PC-3 (cell line): ENCODE measurements at regions not wholly inside any gene's neighbourhood (a gene's known extent, or its start where the extent isn't known, plus 50 kb on each side); places are given as distances from the start of the nearest gene placed in this dataset.

Experiments used
- ATAC-seq: fragments of 200-7000 bp; cut with Tn5 transposase; 2 replicates; pipeline ENCODE4 v1.9.1; 2020; ENCODE audit warnings: mild to moderate bottlenecking, moderate library complexity
- BruUV-seq: library from RNA; stranded (reverse); fragments of 400-500 nt; replicated peaks from 2 replicates; lab custom pipeline; 2021; lab: Mats Ljungman, UMichigan
- CTCF ChIA-PET: fragments of 300-600 bp; sonication (Branson Sonifier 250); formaldehyde crosslinking; loops from one replicate; lab custom pipeline; 2022; ENCODE audit warnings: antibody characterized with exemption; lab: Charles Lee
- POLR2A ChIA-PET: fragments of 300-600 bp; sonication (Branson Sonifier 250); formaldehyde crosslinking; loops from one replicate; lab custom pipeline; 2022; ENCODE audit warnings: antibody characterized with exemption; ENCODE audit not compliant: unreplicated experiment; lab: Charles Lee
- DNase-seq: peaks from one replicate; pipeline ENCODE4 v3.0.0-alpha.2; 2015
- H2AFZ ChIP-seq: fragments of 300-600 bp; sonication (generic); 2 replicates; pipeline ENCODE4 v1.6.0; 2016; ENCODE audit warnings: antibody characterized with exemption, low read length
- H3F3A ChIP-seq: fragments of 300-600 bp; sonication (generic); one replicate; pipeline ENCODE4 v1.6.0; 2017; ENCODE audit warnings: antibody characterized with exemption, low read length, control low read depth, mild to moderate bottlenecking; ENCODE audit not compliant: unreplicated experiment
- H3K27ac ChIP-seq: fragments of 300-600 bp; sonication (generic); 2 replicates; pipeline ENCODE4 v1.5.1; 2016; ENCODE audit warnings: mild to moderate bottlenecking, low read length
- H3K27me3 ChIP-seq: fragments of 300-600 bp; sonication (generic); 2 replicates; pipeline ENCODE4 v1.6.1; 2016; ENCODE audit warnings: low read length, mixed read lengths
- H3K36me3 ChIP-seq: fragments of 300-600 bp; sonication (generic); 2 replicates; pipeline ENCODE4 v1.6.1; 2016; ENCODE audit warnings: low read depth, mixed run types, low read length, mixed read lengths
- H3K4me1 ChIP-seq: fragments of 300-600 bp; sonication (generic); 2 replicates; pipeline ENCODE4 v1.5.1; 2016; ENCODE audit warnings: low read length; ENCODE audit not compliant: insufficient read depth
- H3K4me2 ChIP-seq: fragments of 300-600 bp; sonication (generic); 2 replicates; pipeline ENCODE4 v1.6.0; 2016; ENCODE audit warnings: low read length
- H3K4me3 ChIP-seq: fragments of 300-600 bp; sonication (generic); 2 replicates; pipeline ENCODE4 v1.5.1; 2016; ENCODE audit warnings: mild to moderate bottlenecking, low read length, mixed read lengths
- H3K79me2 ChIP-seq: fragments of 300-600 bp; sonication (generic); 2 replicates; pipeline ENCODE4 v1.6.1; 2017; ENCODE audit warnings: low read length, mixed read lengths
- H3K9ac ChIP-seq: fragments of 300-600 bp; sonication (generic); 2 replicates; pipeline ENCODE4 v1.6.0; 2016; ENCODE audit warnings: mild to moderate bottlenecking, low read length
- H3K9me2 ChIP-seq: fragments of 300-600 bp; sonication (generic); replicated peaks from 2 replicates; pipeline ENCODE4 v1.6.1; 2016; ENCODE audit warnings: mixed run types, low read length, mixed read lengths
- H3K9me3 ChIP-seq: fragments of 300-600 bp; sonication (generic); 2 replicates; pipeline ENCODE4 v1.6.1; 2016; ENCODE audit warnings: low read length, mixed read lengths
- H4K20me1 ChIP-seq: fragments of 300-600 bp; sonication (generic); 2 replicates; pipeline ENCODE4 v1.6.1; 2016; ENCODE audit warnings: low read length, mixed read lengths
- CTCF ChIP-seq: fragments of 300-600 bp; sonication (generic); conservative IDR thresholded peaks from 2 replicates; pipeline ENCODE4 v1.5.1; 2017; ENCODE audit warnings: antibody characterized with exemption, low read depth, mild to moderate bottlenecking, low read length
- EZH2 ChIP-seq: fragments of 300-600 bp; sonication (generic); IDR thresholded peaks from one replicate; pipeline ENCODE4 v1.6.1; 2017; ENCODE audit warnings: antibody characterized with exemption, mild to moderate bottlenecking, low read length; ENCODE audit not compliant: unreplicated experiment
- EZH2phosphoT487 ChIP-seq: fragments of 300-600 bp; sonication (generic); IDR thresholded peaks from 2 replicates; pipeline ENCODE4 v1.6.1; 2018; ENCODE audit warnings: mild to moderate bottlenecking, antibody characterized with exemption, low read length, borderline replicate concordance
- intact Hi-C: fragments of 100-400 bp; cut with micrococcal nuclease; formaldehyde crosslinking; loops from 2 replicates; pipeline ENCODE4 v1.9.0; 2023

- ChIA-PET CTCF (no interaction called here), POLR2A (no interaction called here)
- no peak for TF ChIP-seq CTCF
- no peak for TF ChIP-seq EZH2
- TF ChIP-seq EZH2phosphoT487: no peak
- DNase-seq (no peak), ATAC-seq (no peak)
- Histone ChIP-seq H3F3A (no peaks in the 10 kb centered on the region), H3K9me2 (no peaks in the 10 kb centered on the region), H3K9ac (no peak overlapping the region), H2AFZ (no peak overlapping the region), H3K4me3 (no peak overlapping the region), H3K27ac (no peak overlapping the region), H3K79me2 (no peaks in the 10 kb centered on the region), H4K20me1 (no peaks in the 10 kb centered on the region), H3K9me3 (no peaks in the 10 kb centered on the region), H3K36me3 (no peaks in the 10 kb centered on the region), H3K27me3 (peaks cover 74% of the 10 kb centered on the region), H3K4me1 (no peaks in the 10 kb centered on the region), H3K4me2 (no peak overlapping the region)
- BruUV-seq: no TSS peak
- intact Hi-C loops: no loop called here
Measured at GRCh38 chr12:131486451-131487230, 224.2 kb upstream of the SFSWAP start.

- no peak overlapping the region for H3K9ac ChIP-seq
- BruUV-seq: no TSS peak
- no peaks in the 10 kb centered on the region for H3K9me3 ChIP-seq
- no peaks in the 10 kb centered on the region for H3F3A ChIP-seq
- H3K4me1 ChIP-seq: no peaks in the 10 kb centered on the region
- CTCF ChIA-PET: no interaction called here
- intact Hi-C loops: no loop called here
- H4K20me1 ChIP-seq: no peaks in the 10 kb centered on the region
- no peak overlapping the region for H3K27ac ChIP-seq
- H3K36me3 ChIP-seq: no peaks in the 10 kb centered on the region
- no peak overlapping the region for H3K4me2 ChIP-seq
- ATAC-seq: peak; percentile 55
- peaks cover 73% of the 10 kb centered on the region for H3K27me3 ChIP-seq
- POLR2A ChIA-PET: no interaction called here
- TF ChIP-seq EZH2: no peak
- TF ChIP-seq EZH2phosphoT487: no peak
- no peak for TF ChIP-seq CTCF
- H3K9me2 ChIP-seq: no peaks in the 10 kb centered on the region
- H3K4me3 ChIP-seq: no peak overlapping the region
- DNase-seq: peak; percentile 56
- H2AFZ ChIP-seq: no peak overlapping the region
- H3K79me2 ChIP-seq: no peaks in the 10 kb centered on the region
Measured at GRCh38 chr12:131487388-131488124, 223.3 kb upstream of the SFSWAP start.

- no peaks in the 10 kb centered on the region for H4K20me1 ChIP-seq
- no peak for DNase-seq
- ChIA-PET POLR2A (no interaction called here), CTCF (no interaction called here)
- TF ChIP-seq EZH2phosphoT487 (no peak), CTCF (no peak), EZH2 (no peak)
- H3F3A ChIP-seq: no peaks in the 10 kb centered on the region
- no peak for ATAC-seq
- H2AFZ ChIP-seq: no peak overlapping the region
- BruUV-seq: no TSS peak
- H3K79me2 ChIP-seq: no peaks in the 10 kb centered on the region
- peaks cover 67% of the 10 kb centered on the region for H3K27me3 ChIP-seq
- H3K36me3 ChIP-seq: no peaks in the 10 kb centered on the region
- no peaks in the 10 kb centered on the region for H3K9me3 ChIP-seq
- H3K9me2 ChIP-seq: no peaks in the 10 kb centered on the region
- H3K9ac ChIP-seq: no peak overlapping the region
- intact Hi-C loops: no loop called here
- H3K4me3 ChIP-seq: no peak overlapping the region
- H3K27ac ChIP-seq: no peak overlapping the region
- no peaks in the 10 kb centered on the region for H3K4me1 ChIP-seq
- no peak overlapping the region for H3K4me2 ChIP-seq
Measured at GRCh38 chr12:131489718-131490117, 221.2 kb upstream of the SFSWAP start.
